HG03457 (cell line): ENCODE measurements at regions not wholly inside any gene's neighbourhood (a gene's known extent, or its start where the extent isn't known, plus 50 kb on each side); places are given as distances from the start of the nearest gene placed in this dataset.

Experiments
- ATAC-seq: cut with Tn5 transposase; IDR thresholded peaks from one replicate; pipeline ENCODE4 v1.9.1; 2021; ENCODE audit warnings: moderate number of reproducible peaks; ENCODE audit not compliant: unreplicated experiment

DNA sequence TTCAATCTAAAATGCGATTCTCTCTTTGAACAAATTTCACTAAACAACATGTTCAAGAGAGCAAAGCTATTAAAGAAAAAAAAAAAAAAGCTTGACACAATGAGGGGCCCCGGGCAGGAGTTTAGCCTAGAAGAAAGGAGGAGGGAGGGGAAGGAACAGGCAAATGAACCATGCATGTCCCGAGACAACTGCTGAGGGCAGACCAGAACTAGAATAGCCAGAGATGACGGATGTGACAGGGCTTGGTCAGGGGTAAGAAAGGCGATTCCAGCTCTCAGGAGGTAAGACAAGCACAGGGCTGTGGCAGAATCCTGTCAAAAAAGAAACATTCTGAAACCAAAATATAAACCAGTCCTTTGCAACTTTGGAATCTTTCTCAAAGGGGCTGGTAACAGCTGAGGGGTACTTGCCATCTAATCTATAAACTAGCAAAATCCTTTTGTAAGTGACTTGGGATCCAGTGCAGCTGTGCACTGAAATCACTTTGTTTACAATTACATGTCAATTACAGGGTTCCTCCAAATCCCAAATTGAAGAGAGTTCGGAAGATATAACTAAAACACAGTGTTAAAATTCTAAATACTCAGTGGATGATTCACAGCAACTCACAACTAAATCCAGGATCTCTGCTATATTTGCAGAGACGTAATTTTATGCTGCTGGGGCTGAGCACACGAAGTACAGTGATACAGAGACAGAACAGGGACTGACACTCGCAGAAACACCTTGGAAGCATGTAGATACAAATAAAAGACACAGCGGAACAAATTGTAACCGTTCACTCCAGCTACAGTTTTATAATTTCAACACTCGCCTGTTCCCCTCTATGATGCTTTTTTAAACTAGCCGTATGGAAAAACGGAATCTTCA lies 567.4 kb upstream of the ZFHX3 start:
- no peak for ATAC-seq

GRCh38 chr16:73614131-73614530 lies 566.2 kb upstream of the ZFHX3 start:
- no peak for ATAC-seq

DNA sequence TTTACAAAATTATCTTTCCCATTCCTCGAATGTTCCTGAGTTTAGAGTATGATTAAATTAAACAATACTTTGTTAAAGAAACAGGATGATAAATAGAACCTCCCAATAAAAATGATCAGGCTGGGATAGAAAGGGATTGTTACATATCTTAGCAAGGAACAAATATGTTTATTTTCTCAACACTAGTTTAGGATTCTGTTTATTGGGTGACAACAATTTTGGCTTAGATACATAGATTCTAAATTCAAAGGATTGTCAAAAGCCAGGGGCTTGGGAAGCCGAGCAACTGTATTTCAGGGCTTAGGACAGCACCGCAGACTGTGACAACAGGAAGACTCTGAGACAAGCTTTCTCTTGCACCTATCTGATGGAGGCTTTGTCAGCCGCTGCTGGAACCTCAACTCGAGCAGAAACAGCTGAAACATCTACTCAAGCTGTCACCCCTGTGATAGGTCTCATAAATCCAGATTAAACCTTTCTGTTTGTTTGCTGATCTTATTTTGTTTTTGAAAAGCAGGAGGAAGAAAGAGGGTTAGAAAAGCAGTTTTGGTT lies 562.8 kb upstream of the ZFHX3 start:
- no peak for ATAC-seq

- no peak for ATAC-seq
Measured at GRCh38 chr16:73610160-73610559, 562.2 kb upstream of the ZFHX3 start.

- ATAC-seq, result no peak
Measured at GRCh38 chr16:73608911-73609310, 561.0 kb upstream of the ZFHX3 start.

DNA sequence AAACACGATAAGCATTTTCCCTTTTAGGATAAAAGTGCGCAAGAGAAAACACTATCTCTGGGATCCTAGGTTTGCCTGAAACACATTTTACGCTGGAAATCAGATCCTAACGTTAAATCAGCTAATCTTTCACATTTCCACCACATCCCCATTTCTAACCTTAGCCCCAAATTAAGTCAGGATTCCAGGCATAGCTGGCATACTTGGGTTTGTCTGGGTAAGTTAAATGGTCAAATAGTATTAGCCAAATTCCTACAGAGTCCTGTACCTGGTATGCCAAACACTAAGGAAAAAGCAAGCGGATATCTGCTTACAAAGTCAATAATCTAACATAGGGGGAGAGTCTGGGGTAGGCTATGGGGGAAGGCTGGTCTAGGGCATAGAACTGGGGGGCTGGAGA lies 557.4 kb upstream of the ZFHX3 start:
- no peak for ATAC-seq

GRCh38 chr16:73601911-73602310 lies 554.0 kb upstream of the ZFHX3 start:
- ATAC-seq, result no peak

DNA sequence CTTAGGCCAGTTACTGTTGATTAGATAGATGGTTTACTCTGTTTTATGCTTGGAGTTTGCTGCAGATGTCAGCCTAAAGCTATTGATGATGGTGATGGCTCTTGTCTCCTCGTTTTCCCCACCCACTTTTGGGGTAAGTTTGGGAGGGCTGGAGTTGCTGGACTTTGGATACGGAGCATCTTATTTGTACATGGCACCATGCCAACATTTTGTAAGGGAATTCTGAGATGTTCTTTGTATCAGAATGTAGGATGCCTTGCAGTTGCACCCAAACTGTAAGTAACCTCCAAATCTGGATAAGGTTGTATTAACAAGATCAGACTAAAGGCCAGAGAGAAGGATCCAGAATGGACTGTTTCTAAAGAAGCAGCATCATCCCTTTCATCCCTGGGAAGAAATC lies 551.9 kb upstream of the ZFHX3 start:
- no peak for ATAC-seq

DNA sequence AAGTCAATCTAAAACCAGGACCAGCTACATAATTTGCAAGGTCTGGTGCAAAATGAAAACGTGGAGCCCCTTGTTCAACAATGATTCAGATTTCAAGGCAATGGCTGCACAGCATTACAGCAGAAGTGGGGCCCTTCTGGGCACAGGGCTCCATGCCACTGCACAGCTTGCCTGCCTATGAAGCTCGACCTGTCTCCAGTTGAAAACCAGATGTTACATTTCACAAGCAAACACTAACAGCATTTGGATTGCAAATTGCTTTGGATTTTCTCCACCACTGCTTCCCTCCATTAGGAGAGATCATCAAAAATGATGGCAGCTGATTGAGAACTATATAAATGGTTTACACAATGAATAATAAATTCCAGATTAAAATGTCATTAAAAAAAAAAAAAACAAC lies 551.4 kb upstream of the ZFHX3 start:
- ATAC-seq, result no peak

DNA sequence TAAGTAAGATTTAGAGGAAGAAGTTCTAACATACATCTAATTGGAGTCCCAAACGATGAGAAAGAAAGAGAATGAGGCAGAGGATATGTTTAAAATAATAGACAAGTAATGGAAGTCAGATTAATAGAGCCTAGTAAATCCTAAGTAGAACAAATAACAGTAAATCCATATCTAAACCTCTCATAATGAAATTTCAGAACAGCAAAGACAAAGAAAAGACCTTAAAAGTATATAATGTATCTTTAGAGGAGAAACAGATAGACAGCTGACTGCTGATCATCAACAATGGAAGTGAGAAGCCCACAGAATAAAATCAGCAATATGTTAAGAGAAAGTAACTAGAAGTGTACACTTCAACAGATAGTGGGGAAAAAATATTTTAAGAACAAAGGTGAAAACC lies 536.2 kb upstream of the ZFHX3 start:
- ATAC-seq, result no peak

DNA sequence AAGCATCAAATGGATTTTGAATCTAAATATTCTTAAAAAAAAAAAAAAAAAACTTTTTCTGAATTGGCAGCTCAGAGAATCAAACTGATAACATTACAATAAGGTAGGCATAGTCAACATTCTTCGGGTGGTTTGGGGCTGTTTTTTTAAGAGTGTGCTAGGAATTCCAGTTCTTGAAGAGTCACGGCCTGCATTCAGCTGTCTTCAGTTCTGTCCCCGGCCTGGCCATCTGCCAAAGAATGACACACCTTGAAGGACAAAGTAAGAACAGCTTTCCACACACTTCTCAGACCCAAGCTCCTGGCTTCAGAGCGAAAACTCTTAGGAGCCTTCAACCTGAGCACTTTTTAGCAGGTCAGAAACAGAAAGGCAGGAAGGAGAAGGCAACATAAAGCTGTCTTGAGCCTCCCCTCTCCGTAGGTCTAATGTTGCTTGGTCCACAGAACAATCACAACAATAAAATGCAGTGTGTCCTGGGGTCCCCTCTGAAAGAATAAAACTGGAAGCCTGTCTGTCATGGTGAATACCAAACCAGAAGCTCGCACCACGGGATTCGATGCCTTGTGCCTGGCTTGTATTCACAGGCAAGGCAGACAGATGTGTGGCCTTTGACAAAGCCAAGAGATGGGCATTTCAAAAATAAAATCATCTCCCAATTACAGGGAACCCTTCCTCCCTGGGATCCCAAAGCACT lies 524.4 kb upstream of the ZFHX3 start:
- no peak for ATAC-seq

DNA sequence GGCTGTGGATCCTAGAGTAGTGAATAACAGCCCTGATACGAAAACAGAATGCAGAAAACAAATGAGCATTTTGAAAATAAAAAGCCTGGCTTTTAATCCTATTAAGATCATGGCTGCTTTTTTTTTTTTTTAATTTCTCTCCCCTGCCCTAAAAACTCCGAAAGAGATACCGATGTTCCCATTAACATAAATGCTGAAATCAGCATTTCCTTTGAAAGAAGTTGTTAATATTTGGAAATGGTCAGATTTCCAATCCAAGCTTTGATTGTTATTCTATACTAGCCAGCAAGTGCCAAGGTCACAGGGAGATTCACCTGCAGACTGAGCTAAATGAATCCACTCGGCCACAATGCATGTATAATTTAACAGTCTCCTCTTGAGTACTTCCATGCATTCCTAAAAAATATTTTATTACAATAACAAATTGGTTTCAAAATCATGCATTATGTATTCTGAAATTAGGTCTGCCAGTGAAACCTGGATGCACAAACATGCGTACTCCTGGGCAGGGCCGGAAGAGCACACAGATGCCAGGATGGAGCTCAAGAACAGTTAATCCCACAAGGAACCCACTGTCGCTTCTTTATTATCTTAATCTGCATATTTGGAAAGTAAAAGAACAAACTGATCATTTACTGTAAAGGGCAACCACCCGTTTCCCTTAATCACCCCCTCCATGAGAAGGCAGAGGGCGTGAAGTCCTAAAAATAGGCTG lies 521.5 kb upstream of the ZFHX3 start:
- no peak for ATAC-seq

- no peak for ATAC-seq
Measured at GRCh38 chr16:73568769-73569168, 520.8 kb upstream of the ZFHX3 start.

- no peak for ATAC-seq
Measured at GRCh38 chr16:73565925-73566324, 518.0 kb upstream of the ZFHX3 start.

DNA sequence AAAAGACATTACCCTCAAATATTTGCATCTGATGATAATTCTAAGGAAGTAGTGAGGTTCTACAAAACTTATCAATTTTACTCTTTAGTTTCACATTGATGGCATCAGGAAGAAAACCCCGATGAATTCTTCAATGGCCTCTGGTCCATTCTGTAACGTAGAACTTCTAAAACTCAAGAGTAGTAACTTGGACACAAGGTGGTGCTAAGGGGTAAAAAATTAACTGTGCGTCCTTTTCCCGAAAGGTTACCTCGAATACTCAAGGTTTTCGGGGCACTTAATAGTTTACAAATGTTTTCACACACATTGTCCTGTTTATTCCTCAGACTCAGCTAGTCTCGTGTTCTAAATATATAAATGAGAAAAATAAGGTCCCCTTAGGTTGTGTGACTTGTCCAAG lies 517.3 kb upstream of the ZFHX3 start:
- no peak for ATAC-seq

- ATAC-seq, result no peak
Measured at GRCh38 chr16:73563709-73564108, 515.8 kb upstream of the ZFHX3 start.

GRCh38 chr16:73560497-73560896 lies 512.6 kb upstream of the ZFHX3 start:
- ATAC-seq, result no peak

GRCh38 chr16:73558219-73558618 lies 510.3 kb upstream of the ZFHX3 start:
- ATAC-seq, result no peak

DNA sequence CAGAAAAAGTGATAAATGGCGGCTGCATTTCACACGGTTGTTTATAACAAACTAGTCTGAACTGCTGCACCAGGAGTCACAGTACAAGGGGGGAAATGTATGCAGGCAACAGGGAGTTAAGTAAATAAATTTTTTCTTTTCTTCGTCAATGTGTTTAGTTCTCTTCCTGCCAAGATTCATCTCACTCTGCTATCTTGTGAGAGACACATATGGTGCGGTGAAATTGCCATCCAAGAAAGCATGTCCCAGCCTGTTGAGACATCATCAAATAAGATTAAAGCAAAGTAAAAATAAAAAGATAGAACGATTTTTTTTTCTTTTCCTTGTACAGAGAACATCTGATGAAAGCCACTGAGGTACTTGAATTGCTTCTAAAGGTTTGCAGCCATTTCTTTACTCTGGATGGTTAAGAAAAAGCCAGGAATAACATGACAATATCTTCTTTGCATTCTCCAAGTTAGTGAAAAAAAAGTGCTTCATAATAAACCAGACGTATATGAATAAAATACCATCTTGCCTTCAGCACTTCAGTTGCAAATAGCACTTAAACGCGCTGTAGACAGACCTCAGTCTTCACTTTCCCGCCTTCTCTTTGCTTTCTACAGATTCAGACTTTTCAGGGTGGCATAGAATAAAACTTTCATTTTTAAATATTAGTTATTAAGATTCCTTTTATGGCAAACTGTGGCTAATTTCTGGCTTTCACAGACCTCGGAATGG lies 506.2 kb upstream of the ZFHX3 start:
- ATAC-seq, result no peak

DNA sequence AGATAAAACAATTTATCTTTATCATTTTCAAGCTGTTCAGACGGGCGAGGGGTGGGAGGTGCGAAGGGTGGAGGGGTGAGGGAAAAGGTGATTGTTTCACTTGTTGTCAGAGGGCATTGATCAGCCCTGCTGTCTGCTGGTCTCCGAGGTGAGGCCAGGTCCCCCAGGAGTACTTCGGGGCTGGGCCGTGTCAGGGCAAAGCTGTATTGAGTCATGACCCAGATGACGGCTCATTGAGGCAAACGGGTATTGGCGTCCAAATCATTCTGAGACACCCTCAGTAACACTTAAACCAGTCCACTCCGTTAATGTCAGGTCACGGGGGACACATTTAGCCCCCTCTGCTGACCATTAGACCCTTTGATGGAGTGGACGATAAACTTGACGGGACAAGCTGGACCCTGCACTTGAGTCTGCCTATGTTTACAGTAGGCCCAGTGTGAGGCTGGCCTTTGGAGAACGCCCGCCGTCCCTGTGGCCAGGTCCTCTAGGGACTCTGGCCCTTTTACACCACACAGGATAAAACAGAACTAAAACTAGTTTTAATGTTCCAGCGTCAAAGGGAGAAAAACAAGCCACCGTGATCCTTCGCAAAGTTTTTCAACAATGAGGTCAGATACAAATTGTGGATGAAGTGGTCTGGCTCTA lies 502.2 kb upstream of the ZFHX3 start:
- no peak for ATAC-seq
